NCI-H128 (cell line): ENCODE measurements at regions not wholly inside any gene's neighbourhood (a gene's known extent, or its start where the extent isn't known, plus 50 kb on each side); places are given as distances from the start of the nearest gene placed in this dataset.

ENCODE experiments used
- DNase-seq: peaks from one replicate; lab custom pipeline; 2025; ENCODE audit not compliant: unreplicated experiment; lab: John Stamatoyannopoulos, UW

DNA sequence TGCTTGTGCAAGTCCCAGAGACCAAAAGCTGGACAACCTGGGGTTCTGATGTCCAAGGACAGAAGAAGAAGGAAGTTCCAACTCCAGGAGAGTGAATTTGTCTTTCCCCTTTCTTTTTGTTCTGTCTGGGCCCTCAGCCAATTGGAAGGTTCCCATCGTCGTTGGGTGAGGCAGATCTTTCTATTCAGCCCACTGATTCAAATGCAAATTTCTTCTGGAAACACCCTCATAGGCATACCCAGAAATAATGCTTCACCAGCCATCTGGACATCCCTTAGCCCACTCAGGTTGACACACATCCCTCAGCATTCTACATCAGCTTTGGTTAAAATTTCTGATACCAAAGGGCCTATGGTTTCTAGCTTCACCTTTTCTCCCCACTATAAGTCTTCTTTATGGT lies 156.5 kb downstream of the SP3 start:
- DNase-seq: no peak

DNA sequence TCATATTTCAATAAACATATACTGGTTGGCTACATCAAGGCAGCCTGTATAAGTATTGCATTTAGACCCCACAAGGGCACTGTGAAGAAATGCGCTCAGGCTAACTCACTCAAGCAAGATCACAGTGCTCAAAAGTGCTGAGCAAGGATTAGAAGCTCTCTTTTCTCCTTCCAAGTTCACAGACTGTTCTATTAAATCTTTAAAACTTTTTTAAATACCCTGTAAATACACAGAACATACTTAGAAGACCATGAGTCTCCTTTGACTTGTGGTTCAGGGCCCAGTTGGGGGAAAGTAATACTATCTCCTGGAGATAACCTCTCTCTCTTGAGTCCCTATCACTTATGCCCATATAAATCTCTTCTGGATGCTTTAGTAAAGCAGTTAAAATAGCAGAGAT lies 152.9 kb downstream of the SP3 start:
- no peak for DNase-seq

DNA sequence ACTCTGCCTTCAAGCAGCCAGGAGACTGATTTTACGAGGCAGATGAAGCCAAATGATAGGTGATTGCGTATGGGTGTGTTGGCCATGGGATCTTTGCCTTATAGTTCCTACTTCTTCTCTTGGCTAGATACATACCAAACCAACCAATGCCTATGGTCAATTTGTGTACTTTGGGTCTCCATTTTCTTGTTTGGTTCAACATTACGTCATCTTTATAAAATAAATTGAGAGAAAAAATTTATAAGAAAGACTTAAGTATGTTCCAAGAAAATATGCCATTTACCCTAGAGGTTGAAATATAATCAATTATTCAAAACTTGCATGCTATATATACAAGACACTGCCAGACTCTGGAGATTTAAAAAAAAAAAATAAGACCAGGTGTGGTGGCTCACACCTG lies 150.9 kb downstream of the SP3 start:
- no peak for DNase-seq

DNA sequence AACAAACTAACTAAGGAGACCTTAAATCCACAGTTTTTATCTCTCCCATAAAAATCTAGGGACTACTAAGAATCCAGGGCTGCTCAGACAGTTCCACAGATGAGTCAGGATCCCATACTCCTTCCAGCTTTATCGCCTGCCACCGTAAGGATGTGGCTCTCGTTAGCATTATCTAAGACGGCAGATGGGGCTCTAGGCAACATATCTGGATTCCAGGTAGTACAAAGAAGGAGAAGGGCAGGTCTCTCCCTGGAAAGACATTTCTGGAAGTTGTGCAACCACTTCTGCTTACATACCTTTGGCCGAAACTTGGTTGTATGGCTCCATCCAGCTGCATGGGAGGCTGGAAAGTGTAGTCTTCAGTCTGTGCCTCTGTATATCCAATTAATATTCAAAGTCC lies 149.4 kb downstream of the SP3 start:
- no peak for DNase-seq

DNA sequence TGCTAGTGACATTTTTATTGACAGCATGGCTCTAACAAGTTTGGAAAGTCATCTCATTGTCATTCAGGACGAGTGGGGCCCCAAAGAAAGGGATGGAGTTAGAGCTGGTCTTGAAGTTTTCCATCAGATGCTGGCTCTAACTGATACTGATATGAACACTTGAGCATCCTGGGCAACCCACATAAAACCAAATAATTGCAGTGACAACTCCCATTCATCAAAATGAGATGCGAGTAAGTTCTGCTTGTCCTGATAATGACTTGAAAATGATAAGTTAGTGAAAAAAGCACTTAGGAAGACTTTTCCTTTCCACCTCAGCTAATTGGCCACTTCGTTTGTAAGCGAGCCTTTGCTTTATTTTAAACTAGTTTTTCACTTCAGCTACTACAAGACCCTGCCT lies 147.6 kb downstream of the SP3 start:
- DNase-seq: no peak

DNA sequence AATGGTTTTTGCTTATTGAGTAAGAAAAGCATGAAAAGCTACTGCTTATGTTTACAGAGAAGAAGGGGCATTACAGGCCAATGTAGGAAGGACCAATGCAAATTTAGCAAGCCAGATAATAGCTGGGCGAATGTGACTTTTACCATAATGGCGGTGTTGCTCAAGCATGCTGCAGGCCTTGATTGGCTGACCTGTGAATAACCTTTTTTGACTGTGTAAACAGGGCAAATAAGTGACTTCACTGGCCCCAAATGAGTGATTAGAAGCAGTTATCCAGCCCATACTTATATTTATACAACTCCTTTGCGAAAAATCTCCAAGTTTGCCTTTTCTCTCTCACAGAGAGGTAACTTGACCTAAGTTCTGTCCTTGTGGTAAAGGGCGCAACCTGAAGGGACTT lies 146.9 kb downstream of the SP3 start:
- no peak for DNase-seq

DNA sequence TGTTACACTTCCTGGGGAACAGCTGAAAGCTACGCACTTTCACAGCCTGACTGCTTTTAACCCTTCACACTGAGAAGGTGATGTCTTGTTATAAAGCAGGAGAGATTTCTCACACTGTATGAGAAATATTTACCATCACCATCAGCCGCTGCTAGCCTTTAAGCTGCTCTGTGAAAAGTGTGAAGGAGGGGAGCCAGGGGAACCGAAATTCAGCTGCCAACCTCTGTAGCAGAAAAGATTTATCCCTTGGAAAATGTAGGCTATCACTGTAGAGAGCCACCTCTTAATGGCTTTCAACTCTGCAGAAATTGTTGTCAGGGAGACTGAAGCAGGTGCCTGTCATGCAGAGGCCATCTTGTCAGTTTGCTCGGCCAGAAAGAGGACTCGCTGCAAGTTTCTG lies 145.3 kb downstream of the SP3 start:
- no peak for DNase-seq

DNA sequence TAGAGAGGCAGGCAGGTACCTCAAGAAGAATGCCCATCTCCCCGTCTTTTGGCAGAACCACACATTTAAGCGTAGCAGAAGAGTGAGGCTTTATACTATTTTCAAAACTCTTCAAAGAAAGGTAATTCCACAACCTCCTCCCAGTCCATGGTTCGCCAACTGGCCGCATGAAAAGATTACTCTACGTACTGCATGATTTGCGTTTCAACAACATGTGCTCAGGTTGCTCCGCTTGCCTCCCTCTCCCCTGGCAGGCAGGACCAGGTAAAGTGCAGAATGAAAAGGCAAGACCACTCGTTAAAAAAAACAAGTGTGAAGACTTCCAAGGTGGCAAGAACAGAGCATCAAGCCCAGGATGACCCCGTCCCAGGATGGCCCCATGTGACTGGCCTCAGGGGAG lies 143.7 kb downstream of the SP3 start:
- no peak for DNase-seq

DNA sequence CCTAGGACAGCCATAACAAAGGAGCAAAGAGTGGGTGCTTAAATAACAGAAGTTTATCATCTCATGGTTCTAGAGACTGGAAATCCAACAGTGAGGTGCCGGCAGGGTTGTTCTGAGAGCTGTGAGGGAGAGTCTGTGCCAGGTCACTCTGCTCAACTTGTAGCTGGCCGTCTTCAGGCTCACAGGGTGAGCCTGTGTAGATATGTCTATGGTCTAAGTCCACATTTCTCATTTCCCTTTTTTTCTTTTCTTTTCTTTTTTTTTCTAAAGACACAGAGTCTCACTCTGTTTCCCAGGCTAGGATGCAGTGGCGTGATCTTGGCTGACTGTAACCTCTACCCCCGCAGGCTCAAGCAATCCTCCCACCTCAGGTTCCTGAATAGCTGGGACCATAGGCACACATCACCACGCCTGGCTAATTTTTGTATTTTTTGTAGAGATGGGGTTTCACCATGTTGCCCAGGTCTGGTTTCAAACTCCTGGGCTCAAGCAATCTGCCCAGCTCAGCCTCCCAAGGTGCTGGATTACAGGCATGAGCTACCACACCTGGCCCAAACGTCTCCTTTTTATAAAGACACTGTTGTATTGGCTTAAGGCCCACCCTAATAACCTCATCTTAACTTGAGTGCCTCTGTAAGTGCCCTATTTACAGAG lies 142.2 kb downstream of the SP3 start:
- no peak for DNase-seq

DNA sequence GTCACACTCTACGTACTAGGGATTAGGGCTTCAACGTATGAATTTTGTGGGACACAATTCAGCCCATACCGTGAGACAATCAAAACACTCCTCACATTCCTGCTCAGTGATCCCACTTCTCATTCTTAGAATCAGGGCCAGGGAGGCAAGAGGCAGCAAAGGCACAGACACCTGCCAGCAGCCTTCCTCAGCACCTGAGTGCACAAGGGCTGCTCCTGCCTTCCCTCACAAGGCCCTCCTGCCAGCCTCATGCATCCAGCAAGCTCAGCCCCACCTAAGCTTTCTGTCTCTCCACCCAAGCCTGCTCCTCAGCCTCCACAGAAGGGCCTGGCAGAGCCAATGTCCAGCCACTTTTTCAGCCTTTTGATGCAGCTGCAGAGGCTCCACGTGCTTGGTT lies 141.6 kb downstream of the SP3 start:
- no peak for DNase-seq

DNA sequence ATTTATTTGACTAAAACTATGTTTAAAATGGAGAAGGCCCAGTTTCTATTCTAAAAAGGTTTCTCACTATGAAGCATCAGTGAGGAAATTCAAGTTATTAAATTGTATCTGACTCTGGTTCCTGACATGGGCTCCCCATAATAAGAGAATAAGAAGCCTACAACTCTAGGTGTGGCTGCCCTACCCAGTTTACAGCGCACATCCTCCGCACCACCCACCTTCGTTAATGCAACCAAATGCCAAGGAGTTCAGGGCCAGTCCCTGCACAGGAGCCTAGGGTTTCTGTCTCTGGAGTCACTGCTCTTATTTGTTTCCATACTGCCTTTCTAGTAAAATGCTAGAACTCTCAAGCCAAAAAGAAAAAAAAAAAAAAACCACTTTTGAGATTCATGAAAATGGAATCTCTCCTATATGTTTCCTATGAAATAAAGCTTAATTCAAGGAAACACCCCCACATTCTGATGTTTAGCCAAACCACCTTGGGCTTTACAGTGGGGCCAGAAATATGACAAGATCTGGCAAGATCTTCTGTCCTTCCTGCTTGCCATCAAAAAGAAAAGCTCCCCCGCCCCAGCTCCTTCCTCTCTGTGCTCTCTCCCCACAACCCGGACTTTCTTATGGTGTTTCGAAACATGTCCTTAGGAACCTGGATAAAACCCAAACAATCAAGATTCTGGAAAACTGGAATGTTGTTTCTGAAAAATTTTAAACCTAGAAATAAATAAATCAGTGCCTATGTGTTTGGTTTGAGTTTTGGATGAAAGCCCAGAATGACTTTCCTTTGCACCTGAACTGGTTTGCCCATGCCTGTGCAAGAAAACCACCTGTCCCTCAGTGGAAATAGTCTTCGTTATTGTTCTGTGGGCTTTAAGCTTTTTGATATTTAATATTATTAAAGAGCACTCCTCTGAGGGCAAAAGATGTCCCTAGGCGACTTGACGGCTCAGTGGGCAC lies 136.7 kb downstream of the SP3 start:
- no peak for DNase-seq

DNA sequence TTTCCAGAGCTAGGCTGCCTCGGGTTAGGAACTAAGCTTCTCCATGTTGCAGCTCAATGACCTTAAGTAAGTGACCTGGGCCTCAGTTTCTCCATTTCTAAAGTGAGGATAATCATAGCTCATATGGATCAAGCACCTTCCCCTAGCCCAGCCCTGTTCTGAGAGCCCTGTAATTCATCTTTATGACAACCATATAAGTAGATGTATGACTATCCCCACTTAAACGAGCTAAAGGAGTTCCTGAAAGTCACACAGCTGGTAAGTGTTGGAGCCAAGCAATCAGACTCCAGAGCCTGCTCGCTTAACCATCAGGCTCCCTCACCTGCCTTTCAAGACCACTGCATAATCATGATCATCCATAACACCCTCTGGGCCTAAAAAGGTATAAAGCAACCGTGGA lies 135.4 kb downstream of the SP3 start:
- no peak for DNase-seq

DNA sequence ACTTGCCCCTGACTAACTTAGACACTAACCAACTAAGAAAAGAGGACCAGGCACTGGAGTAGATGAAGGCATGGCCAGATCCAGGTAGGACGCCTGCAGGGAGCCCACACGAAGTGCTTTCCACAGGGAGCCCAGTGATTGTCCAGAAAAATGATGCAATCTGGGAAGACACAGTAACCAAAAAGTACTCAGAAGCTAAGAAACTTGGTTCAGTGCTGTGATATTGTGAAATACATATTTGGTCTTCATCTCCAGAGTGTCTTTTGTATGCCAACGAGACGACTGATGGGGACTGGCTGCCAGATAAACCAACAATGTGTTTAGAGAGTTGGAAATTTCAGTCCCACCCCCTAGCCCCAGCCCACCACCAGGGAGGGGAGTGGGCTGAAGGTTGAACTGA lies 135.0 kb downstream of the SP3 start:
- no peak for DNase-seq

DNA sequence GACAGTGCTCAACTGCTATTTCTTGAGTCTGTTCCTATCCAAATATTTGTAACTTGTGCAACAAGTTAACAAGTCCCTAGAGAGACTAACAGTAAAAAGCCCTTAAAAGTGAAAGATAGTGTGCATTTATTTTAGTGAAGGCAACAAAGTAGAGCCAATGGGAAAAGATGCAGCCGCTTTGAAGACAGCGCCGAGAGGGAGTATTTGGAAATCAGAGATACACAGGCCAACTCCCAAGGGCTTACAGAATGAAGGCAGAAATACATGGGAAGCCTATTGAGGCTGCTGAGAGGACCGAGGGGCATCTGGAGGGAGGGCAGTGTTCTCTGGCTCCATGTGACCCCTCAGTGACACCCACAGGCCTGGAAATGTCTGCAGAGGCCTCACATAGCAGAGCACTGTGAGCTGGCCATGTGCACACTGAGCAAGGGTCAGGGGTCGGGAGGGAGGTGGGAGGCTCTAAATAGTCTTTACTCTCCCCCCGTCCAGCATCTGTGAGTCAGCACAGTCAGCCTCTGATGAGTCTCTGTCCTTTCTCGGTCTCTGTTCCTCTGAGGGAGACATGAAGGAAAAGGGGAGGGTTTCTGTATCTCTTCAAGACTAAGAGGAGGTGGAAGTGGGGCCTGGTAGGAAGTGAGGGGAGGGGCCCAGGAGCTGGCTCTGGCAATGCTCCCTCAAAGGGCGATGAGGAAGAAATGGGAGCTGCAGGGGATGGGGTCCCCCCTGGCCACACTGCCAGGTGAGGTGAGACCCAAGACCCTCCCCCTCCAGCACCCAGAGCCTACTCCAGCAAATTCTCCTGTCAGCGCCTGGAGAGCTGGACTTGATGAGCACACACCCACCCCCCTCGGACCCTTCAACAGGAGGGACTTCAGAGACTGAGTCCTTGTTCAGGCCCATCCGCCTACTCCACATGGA lies 133.6 kb downstream of the SP3 start:
- DNase-seq: no peak

DNA sequence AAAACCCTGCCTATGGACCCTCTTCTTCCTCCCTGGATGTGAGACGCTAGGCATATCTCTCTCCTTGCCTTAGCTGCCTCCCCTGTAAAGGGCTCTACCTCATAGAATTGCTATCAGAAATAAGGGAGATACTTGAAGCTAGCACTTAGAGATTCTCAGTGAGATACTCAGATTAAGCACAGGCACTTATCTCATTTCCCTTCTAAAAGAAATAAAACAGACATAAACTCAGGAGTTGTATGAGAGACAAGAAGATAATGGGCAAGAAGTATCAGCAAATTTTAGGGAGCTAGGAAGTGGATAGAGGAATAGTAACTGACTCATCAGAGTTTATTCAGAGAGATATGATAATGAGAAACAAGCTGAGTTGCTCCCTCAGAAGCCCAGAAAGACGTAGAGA lies 131.0 kb downstream of the SP3 start:
- DNase-seq: no peak

DNA sequence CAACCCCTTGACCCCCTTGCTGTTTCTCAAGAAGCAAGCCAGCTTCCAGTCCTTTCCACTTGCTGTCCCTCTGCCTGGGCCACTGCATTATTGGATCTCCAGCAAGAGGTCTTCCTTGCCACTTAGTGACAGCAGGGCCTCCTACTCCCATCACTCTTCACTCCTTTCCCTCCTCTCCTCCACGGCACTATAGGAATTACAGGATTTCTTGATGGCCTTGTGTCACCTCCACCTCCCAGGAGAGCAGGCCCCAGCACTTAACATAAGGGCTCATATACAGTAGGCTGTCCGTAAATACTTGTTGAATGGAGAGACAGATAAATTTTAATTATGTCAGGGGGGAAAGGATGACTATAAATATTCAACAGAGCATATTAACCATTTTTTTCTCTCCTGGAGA lies 129.4 kb downstream of the SP3 start:
- DNase-seq: no peak

DNA sequence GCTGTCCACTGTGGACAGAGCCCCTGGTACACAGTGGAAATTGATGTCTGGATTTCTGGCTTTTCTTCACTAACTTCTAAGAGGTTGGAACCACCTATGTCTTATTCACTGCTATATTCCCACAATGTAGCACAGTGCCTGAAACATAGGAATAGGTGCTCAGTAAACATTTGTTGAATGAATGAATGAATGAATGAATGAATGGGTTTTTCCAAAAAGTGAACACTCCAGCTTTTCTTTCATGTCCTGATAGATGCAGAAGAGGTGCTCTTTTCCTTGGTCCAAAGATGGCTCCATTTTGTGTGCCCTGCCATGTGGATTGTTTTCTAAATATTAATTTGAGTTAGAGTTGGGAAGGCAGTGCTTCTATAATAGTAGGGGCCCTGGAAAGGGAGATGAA lies 124.1 kb downstream of the SP3 start:
- DNase-seq: no peak

DNA sequence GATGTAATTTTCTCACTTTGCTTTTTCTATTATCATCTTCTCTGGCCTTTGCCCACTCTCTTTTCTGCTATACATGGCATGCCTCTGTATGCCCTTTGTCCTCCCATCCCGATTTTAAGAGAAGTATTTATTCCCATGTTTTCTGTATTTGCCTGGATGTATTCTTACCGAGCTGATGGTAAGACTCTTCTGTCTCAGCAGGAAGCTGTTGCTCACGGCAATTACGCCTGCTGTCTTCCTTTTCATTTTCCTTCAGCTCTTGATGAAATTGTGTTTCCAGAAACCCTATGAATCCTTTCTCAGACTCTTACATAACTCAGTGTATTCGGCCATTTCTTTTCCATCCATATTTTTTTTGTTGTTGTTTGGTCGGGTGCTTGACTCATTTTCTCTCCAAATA lies 121.6 kb downstream of the SP3 start:
- no peak for DNase-seq

DNA sequence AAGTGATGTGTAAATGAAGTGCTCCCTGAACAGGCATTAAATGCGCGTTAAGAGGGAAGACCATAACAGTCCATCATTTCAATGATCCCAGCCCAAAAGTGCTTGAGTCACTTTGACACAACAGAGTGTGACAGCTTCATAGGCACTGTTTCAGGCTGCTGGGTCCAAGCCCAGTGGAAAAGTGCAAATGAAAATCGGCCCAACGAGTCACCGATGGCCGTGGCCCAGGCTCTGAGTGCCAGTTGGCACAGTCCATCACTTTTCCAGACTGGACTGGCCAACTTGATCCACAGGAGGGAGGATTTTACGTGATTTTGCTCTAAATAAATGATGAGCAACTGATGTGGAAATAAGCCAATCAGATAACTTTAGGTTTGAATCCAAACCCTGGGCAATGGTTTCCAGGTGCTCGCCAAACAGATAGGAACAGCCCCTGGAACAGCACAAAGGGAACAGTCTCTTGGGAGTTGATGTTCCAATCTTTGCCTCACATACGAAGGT lies 114.0 kb downstream of the SP3 start:
- DNase-seq: no peak

DNA sequence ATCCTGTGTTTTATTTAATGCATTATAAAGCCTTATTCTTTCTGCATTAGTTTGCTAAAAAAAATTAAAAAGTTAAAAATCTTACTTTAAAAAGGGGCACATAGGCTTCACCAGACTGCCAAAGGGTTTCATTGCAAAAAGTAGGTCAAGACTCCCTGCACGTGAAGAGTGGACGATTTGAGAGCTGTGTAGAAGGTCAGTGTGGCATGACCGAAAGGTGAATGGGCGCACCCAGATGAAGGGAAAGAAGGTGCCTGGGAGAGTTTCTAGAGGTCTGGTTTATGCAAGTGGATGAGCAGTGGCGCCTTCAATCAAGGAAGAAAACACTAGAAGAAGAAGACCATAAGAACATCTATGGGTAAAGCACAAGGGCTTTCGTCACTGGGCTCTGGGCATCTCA lies 111.0 kb downstream of the SP3 start:
- no peak for DNase-seq

DNA sequence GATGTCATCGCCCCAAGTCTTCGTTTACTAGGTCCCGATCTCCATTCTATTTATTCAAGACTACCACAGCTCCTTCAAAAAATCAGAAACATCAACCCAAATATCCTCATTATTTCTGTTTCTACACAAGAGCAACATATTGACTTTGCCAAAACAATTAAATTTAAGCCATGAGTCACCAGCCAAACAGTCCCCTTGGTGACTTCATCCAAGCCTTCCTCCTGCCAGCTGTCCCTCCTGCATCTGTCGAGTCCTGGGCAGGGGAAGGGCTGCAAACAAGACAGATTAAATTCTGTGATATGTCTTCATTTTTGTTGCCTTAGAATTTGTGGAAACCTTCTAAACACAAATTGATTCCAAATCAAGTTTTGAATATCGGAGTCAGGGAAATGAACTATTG lies 110.3 kb downstream of the SP3 start:
- DNase-seq: no peak
